ENCODE measurements at regions not wholly inside any gene's neighbourhood (a gene's known extent, or its start where the extent isn't known, plus 50 kb on each side); places are given as distances from the start of the nearest gene placed in this dataset.

- Histone ChIP-seq H3K9me3 (ENCODE audit: insufficient read depth, low read depth, low read length) (no peaks in the 10 kb centered on the region), H4K20me1 (ENCODE audit: insufficient read depth, low read length) (no peaks in the 10 kb centered on the region), H2AFZ (ENCODE audit: low read depth, low read length) (no peak overlapping the region), H3K27ac (ENCODE audit: low read depth, low read length) (no peak overlapping the region), H3K9ac (ENCODE audit: low read length) (no peak overlapping the region), H3K4me2 (ENCODE audit: low read length) (no peak overlapping the region), H3K4me1 (ENCODE audit: insufficient read depth, low read length) (peaks cover 4% of the 10 kb centered on the region), H3K79me2 (ENCODE audit: insufficient read depth, low read length) (no peaks in the 10 kb centered on the region), H3K36me3 (ENCODE audit: insufficient read depth, low read length) (no peaks in the 10 kb centered on the region), H3K27me3 (ENCODE audit: insufficient read depth, low read length) (no peaks in the 10 kb centered on the region), H3K4me3 (ENCODE audit: insufficient read depth, low read depth, low read length) (no peak overlapping the region)
- Mint-ChIP-seq H3K27ac (ENCODE audit: unreplicated experiment) (peak overlapping the region; percentile 28), H3K9me3 (ENCODE audit: unreplicated experiment) (no peaks in the 10 kb centered on the region), H3K4me3 (ENCODE audit: unreplicated experiment) (no peak overlapping the region), H3K27me3 (ENCODE audit: low read depth, unreplicated experiment) (no peaks in the 10 kb centered on the region), H3K36me3 (ENCODE audit: low read depth, unreplicated experiment) (no peaks in the 10 kb centered on the region), H3K4me1 (ENCODE audit: low read depth, unreplicated experiment) (peaks cover 8% of the 10 kb centered on the region)
- FAIRE-seq (no peak), DNase-seq (ENCODE audit: low read depth) (no peak)
- no peak for TF ChIP-seq EZH2 (IDR thresholded peaks at IDR 0.05; ENCODE audit: insufficient read depth, low read length)
- no peak for TF ChIP-seq CTCF (IDR thresholded peaks at IDR 0.05; ENCODE audit: insufficient read depth, low read depth, low read length)
Measured at GRCh38 chr10:3838460-3839437, 53.7 kb upstream of the KLF6 start.

GRCh38 chr10:3837647-3838459 lies 52.8 kb upstream of the KLF6 start:
- H3K27ac ChIP-seq (ENCODE audit: low read depth, low read length) = no peak overlapping the region
- Mint-ChIP-seq H3K4me1 (ENCODE audit: low read depth, unreplicated experiment) (peaks cover 8% of the 10 kb centered on the region), H3K27me3 (ENCODE audit: low read depth, unreplicated experiment) (no peaks in the 10 kb centered on the region), H3K9me3 (ENCODE audit: unreplicated experiment) (no peaks in the 10 kb centered on the region), H3K27ac (ENCODE audit: unreplicated experiment) (no peak overlapping the region), H3K36me3 (ENCODE audit: low read depth, unreplicated experiment) (no peaks in the 10 kb centered on the region), H3K4me3 (ENCODE audit: unreplicated experiment) (no peak overlapping the region)
- FAIRE-seq = no peak
- no peak overlapping the region for H3K4me2 ChIP-seq (ENCODE audit: low read length)
- H3K36me3 ChIP-seq (ENCODE audit: insufficient read depth, low read length) = no peaks in the 10 kb centered on the region
- TF ChIP-seq EZH2 (IDR thresholded peaks at IDR 0.05; ENCODE audit: insufficient read depth, low read length) = no peak
- no peak for TF ChIP-seq CTCF (IDR thresholded peaks at IDR 0.05; ENCODE audit: insufficient read depth, low read depth, low read length)
- H3K9me3 ChIP-seq (ENCODE audit: insufficient read depth, low read depth, low read length) = no peaks in the 10 kb centered on the region
- no peaks in the 10 kb centered on the region for H3K27me3 ChIP-seq (ENCODE audit: insufficient read depth, low read length)
- no peaks in the 10 kb centered on the region for H4K20me1 ChIP-seq (ENCODE audit: insufficient read depth, low read length)
- H3K4me3 ChIP-seq (ENCODE audit: insufficient read depth, low read depth, low read length) = no peak overlapping the region
- H3K9ac ChIP-seq (ENCODE audit: low read length) = no peak overlapping the region
- no peak overlapping the region for H2AFZ ChIP-seq (ENCODE audit: low read depth, low read length)
- no peaks in the 10 kb centered on the region for H3K79me2 ChIP-seq (ENCODE audit: insufficient read depth, low read length)
- no peak for DNase-seq (ENCODE audit: low read depth)
- peaks cover 4% of the 10 kb centered on the region for H3K4me1 ChIP-seq (ENCODE audit: insufficient read depth, low read length)
